Retinal pigment epithelial cell (primary cell): ENCODE measurements at regions not wholly inside any gene's neighbourhood (a gene's known extent, or its start where the extent isn't known, plus 50 kb on each side); places are given as distances from the start of the nearest gene placed in this dataset.
A peak's percentile ranks its signal among the peaks of the same experiment; 100 is the strongest.

Experiments
- DNase-seq: peaks from one replicate; pipeline ENCODE4 v3.0.0-alpha.2; 2010; ENCODE audit warnings: low read depth
- H3K4me3 ChIP-seq: 2 replicates; pipeline ENCODE4 v1.5.1; 2011; ENCODE audit warnings: mild to moderate bottlenecking, low read length, control low read depth, moderate library complexity
- CTCF ChIP-seq: conservative IDR thresholded peaks from 2 replicates; pipeline ENCODE4 v1.5.1; 2011; ENCODE audit warnings: low read depth, low read length, control low read depth, inconsistent platforms

GRCh38 chr9:108002371-108002956, 512.9 kb upstream of the KLF4 start:
- DNase-seq = no peak
- TF ChIP-seq CTCF = no peak
- H3K4me3 ChIP-seq = no peak overlapping the region

GRCh38 chr9:108001237-108001636, 511.7 kb upstream of the KLF4 start:
- peak; percentile 12 for DNase-seq
- TF ChIP-seq CTCF = no peak
- no peak overlapping the region for H3K4me3 ChIP-seq

GRCh38 chr9:107999890-108000289, 510.3 kb upstream of the KLF4 start:
- H3K4me3 ChIP-seq = no peak overlapping the region
- TF ChIP-seq CTCF = no peak
- DNase-seq = no peak

DNA sequence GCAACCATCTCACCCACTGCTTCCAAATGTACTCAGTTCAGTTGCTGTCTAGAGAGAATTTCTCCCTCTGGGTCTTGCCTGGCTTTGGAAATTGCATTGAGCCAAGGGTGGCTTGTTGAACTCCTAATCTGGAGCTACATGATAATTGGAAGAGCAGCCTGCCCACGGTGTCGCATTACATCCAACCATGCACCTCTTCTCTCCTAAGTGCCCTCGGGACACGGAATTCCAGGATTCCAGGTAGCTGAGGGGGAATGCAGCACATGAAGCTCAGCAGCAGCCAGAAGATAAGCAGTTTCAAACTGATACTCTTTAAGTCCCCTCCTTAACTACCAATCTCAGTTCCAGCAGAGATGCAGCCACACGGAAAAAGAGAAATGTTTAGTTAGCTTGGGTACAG, 509.4 kb upstream of the KLF4 start:
- DNase-seq = no peak
- H3K4me3 ChIP-seq = no peak overlapping the region
- TF ChIP-seq CTCF = no peak

DNA sequence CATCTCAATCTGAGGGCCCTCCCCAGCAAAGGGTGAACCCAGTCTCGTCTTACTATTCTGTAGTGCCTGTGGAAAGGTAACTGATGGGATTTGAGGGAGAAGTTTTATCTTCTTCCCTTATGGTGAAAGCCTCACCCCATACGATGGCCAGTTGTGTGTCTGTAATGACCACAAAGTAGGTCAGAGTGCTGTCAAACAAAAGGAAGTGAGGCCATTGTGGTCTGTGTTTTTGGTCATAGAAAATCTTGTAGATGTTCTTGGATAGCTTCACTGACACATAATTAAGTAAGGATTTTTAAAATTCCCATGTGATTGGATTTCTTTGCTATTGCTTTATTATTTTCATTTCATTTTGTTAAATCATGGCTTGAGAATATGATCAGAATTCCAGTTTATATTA, 505.1 kb upstream of the KLF4 start:
- H3K4me3 ChIP-seq = no peak overlapping the region
- TF ChIP-seq CTCF = no peak
- no peak for DNase-seq

- no peak for DNase-seq
- H3K4me3 ChIP-seq = no peak overlapping the region
- no peak for TF ChIP-seq CTCF
Observed at GRCh38 chr9:107992271-107992670, 502.7 kb upstream of the KLF4 start.

DNA sequence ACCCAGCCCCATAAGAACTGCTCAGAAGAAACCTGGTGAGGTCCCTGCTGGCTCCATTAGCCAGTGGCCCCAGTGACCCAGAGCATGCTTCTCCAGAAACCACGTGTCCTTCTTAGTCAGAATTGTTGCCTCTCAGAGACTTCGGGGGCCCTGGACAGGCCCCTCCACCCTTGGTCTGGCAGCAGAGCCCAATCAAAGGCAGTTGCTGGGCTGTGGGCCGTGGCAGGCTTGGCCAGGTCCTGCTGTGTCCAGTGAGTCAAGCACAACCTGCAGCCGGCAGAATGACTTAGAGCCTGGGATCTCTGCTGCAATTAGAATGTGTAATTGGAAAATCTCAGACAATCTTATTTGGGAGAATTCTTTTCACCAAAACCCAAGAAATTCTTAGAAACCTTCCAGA, 502.0 kb upstream of the KLF4 start:
- no peak for DNase-seq
- no peak for TF ChIP-seq CTCF

More for the DNA sequence above, 502.0 kb upstream of the KLF4 start:
- no peak overlapping the region for H3K4me3 ChIP-seq
